ENCODE measurements at regions not wholly inside any gene's neighbourhood (a gene's known extent, or its start where the extent isn't known, plus 50 kb on each side); places are given as distances from the start of the nearest gene placed in this dataset.

DNA sequence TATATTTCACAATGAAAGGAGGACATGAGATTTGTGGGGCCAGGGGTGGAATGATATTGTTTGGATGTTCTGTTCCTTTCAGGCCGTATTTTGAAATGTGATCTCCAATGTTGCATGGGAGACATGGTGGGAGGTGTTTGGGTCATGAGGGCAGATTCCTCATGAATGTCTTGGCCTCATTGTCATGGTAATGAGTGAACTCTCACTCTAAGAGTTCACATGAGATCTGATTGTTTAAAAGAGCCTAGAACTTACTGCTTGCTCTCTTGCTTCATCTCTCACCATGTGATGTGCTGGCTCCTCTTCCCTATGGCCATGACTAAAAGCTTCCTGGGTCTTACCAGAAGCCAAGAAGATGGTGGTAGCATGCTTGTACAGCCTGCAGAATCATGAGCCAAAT lies 1183.0 kb downstream of the TECRL start:
- POLR2A ChIA-PET = no interaction called here
- 10% methylated on average over 1 of the region's 1 CpG for WGBS (ENCODE audit: low lambda C conversion rate)

More for the DNA sequence above, 1183.0 kb downstream of the TECRL start:
- BruUV-seq (replicated peaks) = no TSS peak
- Histone ChIP-seq H3K36me3 (replicated peaks in 1 of 2; ENCODE audit: control insufficient read depth in 1 of 2, insufficient read depth in 2 of 2, low read length in 2 of 2) (no peaks in the 10 kb centered on the region), H3K9ac (ENCODE audit: insufficient read depth, low read depth, low read length) (no peak overlapping the region), H3K27me3 (ENCODE audit: control insufficient read depth in 1 of 2, insufficient read depth in 2 of 2, low read length in 2 of 2) (no peaks in the 10 kb centered on the region), H4K20me1 (ENCODE audit: insufficient read depth, low read length) (no peaks in the 10 kb centered on the region), H3K4me2 (ENCODE audit: low read depth, low read length) (no peak overlapping the region), H2AFZ (ENCODE audit: low read length) (no peak overlapping the region), H3K4me3 (replicated peaks in 1 of 3; ENCODE audit: insufficient read depth in 1 of 3, low read depth in 2 of 3, low read length in 3 of 3) (no peak overlapping the region), H3K9me3 (ENCODE audit: low read length) (peaks cover 14% of the 10 kb centered on the region), H3K27ac (ENCODE audit: extremely low read length, insufficient read depth, low read length) (no peak overlapping the region), H3K4me1 (ENCODE audit: insufficient read depth, low read length) (no peaks in the 10 kb centered on the region), H3K79me2 (ENCODE audit: insufficient read depth, low read length) (no peaks in the 10 kb centered on the region)
- FAIRE-seq (no peak), ATAC-seq (no peak), DNase-seq (ENCODE audit: low spot score) (no peak)
- CTCF ChIA-PET (ENCODE audit: low intra/inter-chr PET ratio, low total read pairs) = no interaction called here
- in situ Hi-C loops (cut with HindIII; ENCODE audit: extremely low pct_ligation_motif_present, low pct_unique_long_range_greater_than_20kb) (no loop called here), intact Hi-C loops (cut with micrococcal nuclease; ENCODE audit: unreplicated experiment) (no loop called here)
- TF ChIP-seq ZNF841 (CRISPR knock-in tag; IDR thresholded peaks at IDR 0.05; ENCODE audit: borderline replicate concordance) (no peak), TRIM24 (CRISPR knock-in tag; IDR thresholded peaks at IDR 0.05) (no peak), HOMEZ (CRISPR knock-in tag; IDR thresholded peaks at IDR 0.05; ENCODE audit: low read depth) (no peak), SP5 (CRISPR knock-in tag; IDR thresholded peaks at IDR 0.05; ENCODE audit: borderline replicate concordance, low read depth) (no peak), USF2 (IDR thresholded peaks at IDR 0.05; ENCODE audit: low read depth, low read length) (no peak), USF2 (CRISPR knock-in tag; IDR thresholded peaks at IDR 0.05; ENCODE audit: borderline replicate concordance) (no peak), ZNF780A (CRISPR knock-in tag; IDR thresholded peaks at IDR 0.05) (no peak), BHLHE40 (IDR thresholded peaks at IDR 0.05; ENCODE audit: low read length) (no peak), TBX3 (IDR thresholded peaks at IDR 0.05; ENCODE audit: borderline replicate concordance) (no peak)

Data from HepG2 (cell line).